UCSD-AML1 (cell line): ENCODE measurements at regions not wholly inside any gene's neighbourhood (a gene's known extent, or its start where the extent isn't known, plus 50 kb on each side); places are given as distances from the start of the nearest gene placed in this dataset.
"Not testable (repeated sequence)": the region's sequence is repeated elsewhere in the genome, so short reads cannot be mapped to it uniquely, and the experiment has no call there.

Experiments
- DNase-seq: peaks from one replicate; lab custom pipeline; 2025; ENCODE audit not compliant: unreplicated experiment; lab: John Stamatoyannopoulos, UW

- DNase-seq = no peak
These were observed 136.9 kb upstream of the FREM1 start for GRCh38 chr9:15047028-15047551.

- DNase-seq = no peak
These were observed 123.1 kb upstream of the FREM1 start for GRCh38 chr9:15033316-15033715.

- no peak for DNase-seq
These were observed 122.6 kb upstream of the FREM1 start for GRCh38 chr9:15032860-15033259.

- no peak for DNase-seq
These were observed 110.9 kb upstream of the FREM1 start for GRCh38 chr9:15021146-15021545.

- DNase-seq = no peak
These were observed 107.9 kb upstream of the FREM1 start for GRCh38 chr9:15018096-15018637.

- DNase-seq = no peak
These were observed 100.4 kb upstream of the FREM1 start for GRCh38 chr9:15010581-15010980.

- DNase-seq = no peak
These were observed 97.5 kb upstream of the FREM1 start for GRCh38 chr9:15007698-15008097.

GRCh38 chr9:14994738-14995137 is 84.5 kb upstream of the FREM1 start:
- no peak for DNase-seq

- DNase-seq = no peak
These were observed 83.8 kb upstream of the FREM1 start for GRCh38 chr9:14993901-14994554.

GRCh38 chr9:14993061-14993800 is 83.0 kb upstream of the FREM1 start:
- DNase-seq = no peak

GRCh38 chr9:14992516-14992915 is 82.3 kb upstream of the FREM1 start:
- no peak for DNase-seq

- DNase-seq = no peak
These were observed 81.9 kb upstream of the FREM1 start for GRCh38 chr9:14992081-14992480.

GRCh38 chr9:14990647-14991046 is 80.4 kb upstream of the FREM1 start:
- DNase-seq = not testable (repeated sequence)

- no peak for DNase-seq
These were observed 79.6 kb upstream of the FREM1 start for GRCh38 chr9:14989811-14990210.

GRCh38 chr9:14989336-14989735 is 79.1 kb upstream of the FREM1 start:
- DNase-seq = not testable (repeated sequence)

- no peak for DNase-seq
These were observed 77.6 kb upstream of the FREM1 start for GRCh38 chr9:14987858-14988257.

GRCh38 chr9:14985419-14985818 is 75.2 kb upstream of the FREM1 start:
- DNase-seq = no peak

GRCh38 chr9:14983599-14983998 is 73.4 kb upstream of the FREM1 start:
- DNase-seq = no peak

- no peak for DNase-seq
These were observed 71.2 kb upstream of the FREM1 start for GRCh38 chr9:14981291-14981950.

- no peak for DNase-seq
These were observed 68.1 kb upstream of the FREM1 start for GRCh38 chr9:14978022-14979000.
